Trophoblast cell (in vitro differentiated cells and primary cell): ENCODE measurements at regions not wholly inside any gene's neighbourhood (a gene's known extent, or its start where the extent isn't known, plus 50 kb on each side); places are given as distances from the start of the nearest gene placed in this dataset.

Experiments used
- DNase-seq, 2 donors: peaks; one replicate each; pipeline ENCODE4 v3.0.0-alpha.2; 2016
- H2AFZ ChIP-seq: 2 replicates; pipeline ENCODE4 v1.6.1; 2013; ENCODE audit warnings: low read length, moderate library complexity, mild to moderate bottlenecking; ENCODE audit not compliant: insufficient read depth, poor library complexity
- H2AK5ac ChIP-seq: 2 replicates; pipeline ENCODE4 v1.6.1; 2013; ENCODE audit warnings: mild to moderate bottlenecking, low read length
- H2BK120ac ChIP-seq: 2 replicates; pipeline ENCODE4 v1.6.1; 2013; ENCODE audit warnings: low read length, mild to moderate bottlenecking, moderate library complexity; ENCODE audit not compliant: insufficient read depth, poor library complexity
- H2BK12ac ChIP-seq: 2 replicates; pipeline ENCODE4 v1.6.1; 2013; ENCODE audit warnings: mild to moderate bottlenecking, low read length, moderate library complexity
- H2BK5ac ChIP-seq: 2 replicates; pipeline ENCODE4 v1.6.1; 2013; ENCODE audit warnings: low read length, low read depth, moderate library complexity, mild to moderate bottlenecking; ENCODE audit not compliant: poor library complexity
- H3K14ac ChIP-seq: 2 replicates; pipeline ENCODE4 v1.6.1; 2013; ENCODE audit warnings: mild to moderate bottlenecking, low read length
- H3K18ac ChIP-seq: 2 replicates; pipeline ENCODE4 v1.6.1; 2013; ENCODE audit warnings: mild to moderate bottlenecking, low read length
- H3K23ac ChIP-seq: 2 replicates; pipeline ENCODE4 v1.6.1; 2013; ENCODE audit warnings: low read length
- H3K27ac ChIP-seq: 2 replicates; pipeline ENCODE4 v1.5.1; 2013; ENCODE audit warnings: low read depth, mild to moderate bottlenecking, inconsistent platforms, low read length, moderate library complexity
- H3K27me3 ChIP-seq: 2 replicates; pipeline ENCODE4 v1.6.1; 2013; ENCODE audit warnings: inconsistent platforms, mild to moderate bottlenecking, low read length, moderate library complexity; ENCODE audit not compliant: insufficient read depth
- H3K36me3 ChIP-seq, 2 experiments: 1 replicate in 1 of 2; 2 replicates in 1 of 2; pipeline ENCODE4 v1.6.1; 2013; ENCODE audit warnings: low read length in 2 of 2, mild to moderate bottlenecking in 2 of 2, moderate library complexity in 1 of 2; ENCODE audit not compliant: insufficient read depth in 2 of 2, control insufficient read depth in 1 of 2
- H3K4ac ChIP-seq: 2 replicates; pipeline ENCODE4 v1.6.1; 2013; ENCODE audit warnings: low read depth, mild to moderate bottlenecking, low read length, moderate library complexity
- H3K4me1 ChIP-seq, 2 experiments: 1 replicate in 1 of 2; 2 replicates in 1 of 2; pipeline ENCODE4 v1.6.1; 2013; ENCODE audit warnings: low read length in 2 of 2, mild to moderate bottlenecking in 2 of 2, moderate library complexity in 1 of 2; ENCODE audit not compliant: insufficient read depth in 2 of 2, control insufficient read depth in 1 of 2
- H3K4me2 ChIP-seq: 2 replicates; pipeline ENCODE4 v1.6.1; 2013; ENCODE audit warnings: inconsistent platforms, mild to moderate bottlenecking, low read length, moderate library complexity
- H3K4me3 ChIP-seq: 2 replicates; pipeline ENCODE4 v1.5.1; 2013; ENCODE audit warnings: mild to moderate bottlenecking, low read depth, low read length, inconsistent platforms
- H3K79me1 ChIP-seq: one replicate; pipeline ENCODE4 v1.6.1; 2013; ENCODE audit warnings: low read length
- H3K79me2 ChIP-seq: 2 replicates; pipeline ENCODE4 v1.6.1; 2013; ENCODE audit warnings: low read length, mild to moderate bottlenecking; ENCODE audit not compliant: control insufficient read depth, insufficient read depth, poor library complexity
- H3K9ac ChIP-seq: 2 replicates; pipeline ENCODE4 v1.6.1; 2013; ENCODE audit warnings: mild to moderate bottlenecking, low read length
- H3K9me3 ChIP-seq: 2 replicates; pipeline ENCODE4 v1.6.1; 2013; ENCODE audit warnings: low read depth, mild to moderate bottlenecking, control low read depth, inconsistent platforms, low read length; ENCODE audit not compliant: insufficient read depth
- H4K12ac ChIP-seq: 2 replicates; pipeline ENCODE4 v1.6.1; 2013; ENCODE audit warnings: low read depth, mild to moderate bottlenecking, low read length, moderate library complexity
- H4K8ac ChIP-seq: 2 replicates; pipeline ENCODE4 v1.6.1; 2013; ENCODE audit warnings: low read depth, mild to moderate bottlenecking, low read length, moderate library complexity
- H4K91ac ChIP-seq: one replicate; pipeline ENCODE4 v1.6.1; 2013; ENCODE audit warnings: low read depth, mild to moderate bottlenecking, low read length, moderate library complexity
- WGBS: extraction: QIAGEN DNeasy Blood & Tissue Kit; methylation state at CpG from one replicate; pipeline ENCODE4 v1.1.7; 2013; ENCODE audit warnings: missing lambda C conversion rate; ENCODE audit not compliant: insufficient read length, insufficient coverage; ENCODE audit errors: extremely low coverage; 5-methylcytosine and 5-hydroxymethylcytosine counted together

DNA sequence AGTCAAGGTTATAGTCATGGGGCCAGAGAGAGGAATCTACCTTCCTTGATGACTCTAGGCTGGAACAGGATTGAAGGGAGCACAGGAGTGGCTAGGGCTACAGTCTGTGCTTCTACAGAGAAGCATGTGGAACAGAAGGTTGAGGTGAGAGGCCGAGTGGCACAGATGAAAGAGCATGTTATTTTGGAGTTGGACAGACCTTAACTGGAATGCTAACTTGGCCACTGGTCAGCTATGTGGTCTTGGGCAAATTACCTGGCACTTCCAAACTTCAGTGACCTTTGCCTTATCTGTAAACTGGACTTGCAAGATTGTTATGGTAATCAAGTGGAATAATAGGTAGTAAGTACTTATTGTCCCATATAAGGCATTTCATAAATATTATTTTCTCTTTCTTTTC, 252.7 kb downstream of the KCNRG start:
- no peak overlapping the region for H3K4me3 ChIP-seq
- H2AFZ ChIP-seq = no peak overlapping the region
- H3K14ac ChIP-seq = no peak overlapping the region
- WGBS = no CpG with 5 or more reads among the region's 1 CpG
- H3K36me3 ChIP-seq = no peaks in the 10 kb centered on the region
- no peak overlapping the region for H2BK5ac ChIP-seq
- peak overlapping the region; percentile 3 for H3K23ac ChIP-seq
- no peak overlapping the region for H4K91ac ChIP-seq
- DNase-seq = peak; percentile 10 to 35
- no peak overlapping the region for H3K27ac ChIP-seq
- H3K4me1 ChIP-seq = no peaks in the 10 kb centered on the region
- no peaks in the 10 kb centered on the region for H3K27me3 ChIP-seq
- no peak overlapping the region for H2AK5ac ChIP-seq
- H3K9ac ChIP-seq = no peak overlapping the region
- no peak overlapping the region for H2BK12ac ChIP-seq
- no peak overlapping the region for H3K18ac ChIP-seq
- no peak overlapping the region for H2BK120ac ChIP-seq
- no peaks in the 10 kb centered on the region for H3K79me1 ChIP-seq
- H3K4ac ChIP-seq = no peak overlapping the region
- no peak overlapping the region for H4K8ac ChIP-seq
- H3K79me2 ChIP-seq = no peaks in the 10 kb centered on the region
- no peak overlapping the region for H4K12ac ChIP-seq
- no peak overlapping the region for H3K4me2 ChIP-seq
- H3K9me3 ChIP-seq = no peaks in the 10 kb centered on the region

GRCh38 chr13:50268500-50268899, 253.3 kb downstream of the KCNRG start:
- no peak overlapping the region for H3K4ac ChIP-seq
- no peak overlapping the region for H3K23ac ChIP-seq
- DNase-seq = no peak
- H2AFZ ChIP-seq = no peak overlapping the region
- H3K36me3 ChIP-seq = no peaks in the 10 kb centered on the region
- H2AK5ac ChIP-seq = no peak overlapping the region
- H3K4me3 ChIP-seq = no peak overlapping the region
- no peaks in the 10 kb centered on the region for H3K27me3 ChIP-seq
- no peak overlapping the region for H2BK12ac ChIP-seq
- no peak overlapping the region for H3K4me2 ChIP-seq
- no CpG with 5 or more reads among the region's 2 CpGs for WGBS
- no peaks in the 10 kb centered on the region for H3K9me3 ChIP-seq
- no peak overlapping the region for H2BK5ac ChIP-seq
- H3K79me1 ChIP-seq = no peaks in the 10 kb centered on the region
- H3K79me2 ChIP-seq = no peaks in the 10 kb centered on the region
- no peak overlapping the region for H3K27ac ChIP-seq
- H4K12ac ChIP-seq = no peak overlapping the region
- no peak overlapping the region for H4K91ac ChIP-seq
- no peak overlapping the region for H3K14ac ChIP-seq
- no peak overlapping the region for H3K9ac ChIP-seq
- no peak overlapping the region for H2BK120ac ChIP-seq
- no peak overlapping the region for H3K18ac ChIP-seq
- no peak overlapping the region for H4K8ac ChIP-seq
- no peaks in the 10 kb centered on the region for H3K4me1 ChIP-seq

GRCh38 chr13:50274181-50274580, 258.9 kb downstream of the KCNRG start:
- no peak for DNase-seq

GRCh38 chr13:50275392-50276063, 260.3 kb downstream of the KCNRG start:
- no peak overlapping the region for H2AFZ ChIP-seq
- no peak overlapping the region for H3K14ac ChIP-seq
- no peak overlapping the region for H4K12ac ChIP-seq
- H3K4ac ChIP-seq = no peak overlapping the region
- no peak overlapping the region for H3K27ac ChIP-seq
- no CpG with 5 or more reads among the region's 1 CpG for WGBS
- no peak overlapping the region for H2BK120ac ChIP-seq
- H3K23ac ChIP-seq = no peak overlapping the region
- no peak overlapping the region for H3K18ac ChIP-seq
- no peaks in the 10 kb centered on the region for H3K36me3 ChIP-seq
- H3K9ac ChIP-seq = no peak overlapping the region
- H4K91ac ChIP-seq = no peak overlapping the region
- H3K79me1 ChIP-seq = no peaks in the 10 kb centered on the region
- H3K9me3 ChIP-seq = peaks cover 3% of the 10 kb centered on the region
- no peaks in the 10 kb centered on the region for H3K79me2 ChIP-seq
- no peaks in the 10 kb centered on the region for H3K27me3 ChIP-seq
- H3K4me2 ChIP-seq = no peak overlapping the region
- no peak for DNase-seq
- no peak overlapping the region for H4K8ac ChIP-seq
- H2AK5ac ChIP-seq = no peak overlapping the region
- H2BK12ac ChIP-seq = no peak overlapping the region
- H3K4me1 ChIP-seq = no peaks in the 10 kb centered on the region
- H3K4me3 ChIP-seq = no peak overlapping the region
- no peak overlapping the region for H2BK5ac ChIP-seq

More at GRCh38 chr13:50274181-50274580, 258.9 kb downstream of the KCNRG start:
- H2BK120ac ChIP-seq = no peak overlapping the region
- H3K4me1 ChIP-seq = no peaks in the 10 kb centered on the region
- H3K4me2 ChIP-seq = no peak overlapping the region
- H2BK5ac ChIP-seq = no peak overlapping the region
- no peaks in the 10 kb centered on the region for H3K27me3 ChIP-seq
- H4K12ac ChIP-seq = no peak overlapping the region
- no peak overlapping the region for H2AFZ ChIP-seq
- H3K27ac ChIP-seq = no peak overlapping the region
- H3K9me3 ChIP-seq = peaks cover 3% of the 10 kb centered on the region
- no peak overlapping the region for H2AK5ac ChIP-seq
- no peak overlapping the region for H3K18ac ChIP-seq
- H3K36me3 ChIP-seq = no peaks in the 10 kb centered on the region
- no peak overlapping the region for H3K4me3 ChIP-seq
- no CpG with 5 or more reads among the region's 1 CpG for WGBS
- H4K8ac ChIP-seq = no peak overlapping the region
- no peak overlapping the region for H3K23ac ChIP-seq
- no peaks in the 10 kb centered on the region for H3K79me2 ChIP-seq
- no peak overlapping the region for H3K14ac ChIP-seq
- no peak overlapping the region for H3K4ac ChIP-seq
- no peak overlapping the region for H2BK12ac ChIP-seq
- no peaks in the 10 kb centered on the region for H3K79me1 ChIP-seq
- H3K9ac ChIP-seq = no peak overlapping the region
- H4K91ac ChIP-seq = no peak overlapping the region
